ENCODE measurements at regions not wholly inside any gene's neighbourhood (a gene's known extent, or its start where the extent isn't known, plus 50 kb on each side); places are given as distances from the start of the nearest gene placed in this dataset.
"Not testable (repeated sequence)": the region's sequence is repeated elsewhere in the genome, so short reads cannot be mapped to it uniquely, and the experiment has no call there.

DNA sequence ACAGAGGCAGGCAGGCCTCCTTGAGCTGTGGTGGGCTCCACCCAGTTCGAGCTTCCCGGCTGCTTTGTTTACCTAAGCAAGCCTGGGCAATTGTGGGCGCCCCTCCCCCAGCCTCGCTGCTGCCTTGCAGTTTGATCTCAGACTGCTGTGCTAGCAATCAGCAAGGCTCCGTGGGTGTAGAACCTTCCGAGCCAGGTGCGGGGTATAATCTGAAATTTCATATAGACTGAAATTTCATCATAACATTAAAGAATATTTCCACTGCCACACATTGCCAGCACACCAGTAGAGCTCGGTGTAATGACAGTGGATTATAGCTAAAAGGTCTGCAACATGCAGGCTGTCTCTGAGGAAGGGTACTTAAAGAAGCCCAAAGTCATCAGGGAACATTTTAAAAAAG lies 344.3 kb upstream of the COL8A1 start:
- DNase-seq = not testable (repeated sequence)

DNA sequence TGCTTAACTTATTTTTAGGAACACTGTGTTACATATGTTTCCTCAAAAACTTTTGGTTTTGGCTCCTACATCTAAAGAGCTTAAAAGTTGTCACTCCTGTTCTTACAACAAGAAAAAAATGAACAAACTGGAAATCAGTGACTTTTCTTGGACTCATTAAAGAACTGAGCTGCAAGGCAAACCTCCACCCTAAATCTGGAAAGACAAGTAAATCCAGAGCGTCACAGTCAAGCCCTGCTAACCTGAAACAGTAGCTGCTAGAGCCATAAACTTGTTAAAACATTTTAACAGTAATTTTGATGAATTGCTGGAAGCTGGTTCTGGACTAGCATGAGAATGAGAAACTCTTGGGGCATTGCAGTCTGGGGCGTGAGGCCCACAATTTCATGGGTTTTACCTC lies 350.5 kb upstream of the COL8A1 start:
- DNase-seq = no peak

DNA sequence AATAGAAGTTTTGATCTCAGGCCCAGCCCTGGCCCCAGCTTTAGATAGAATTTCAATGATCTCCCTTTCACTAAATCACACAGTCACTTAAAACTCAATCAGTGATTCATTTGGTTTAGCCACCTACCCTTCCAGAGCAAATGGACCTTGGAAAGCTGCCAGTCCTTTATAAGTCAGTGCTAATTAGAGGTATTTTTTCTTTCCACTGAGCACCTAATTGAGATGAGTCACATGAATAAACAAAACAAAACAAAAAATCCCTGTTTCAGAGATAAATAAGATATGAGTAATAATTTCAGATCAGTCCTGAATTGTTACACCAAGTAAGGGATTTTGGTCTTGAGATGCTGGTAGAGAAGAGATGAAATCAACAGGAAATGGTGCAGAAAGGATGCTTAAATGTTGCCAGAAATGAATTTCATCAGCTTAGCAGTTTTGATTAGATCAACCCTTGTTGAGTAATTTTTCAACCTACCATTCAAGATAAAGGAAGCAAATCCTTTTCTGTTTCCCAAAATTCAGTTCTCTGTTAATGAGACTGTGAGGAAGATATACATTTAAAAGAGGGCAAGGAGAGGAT lies 352.0 kb upstream of the COL8A1 start:
- no peak for DNase-seq

DNA sequence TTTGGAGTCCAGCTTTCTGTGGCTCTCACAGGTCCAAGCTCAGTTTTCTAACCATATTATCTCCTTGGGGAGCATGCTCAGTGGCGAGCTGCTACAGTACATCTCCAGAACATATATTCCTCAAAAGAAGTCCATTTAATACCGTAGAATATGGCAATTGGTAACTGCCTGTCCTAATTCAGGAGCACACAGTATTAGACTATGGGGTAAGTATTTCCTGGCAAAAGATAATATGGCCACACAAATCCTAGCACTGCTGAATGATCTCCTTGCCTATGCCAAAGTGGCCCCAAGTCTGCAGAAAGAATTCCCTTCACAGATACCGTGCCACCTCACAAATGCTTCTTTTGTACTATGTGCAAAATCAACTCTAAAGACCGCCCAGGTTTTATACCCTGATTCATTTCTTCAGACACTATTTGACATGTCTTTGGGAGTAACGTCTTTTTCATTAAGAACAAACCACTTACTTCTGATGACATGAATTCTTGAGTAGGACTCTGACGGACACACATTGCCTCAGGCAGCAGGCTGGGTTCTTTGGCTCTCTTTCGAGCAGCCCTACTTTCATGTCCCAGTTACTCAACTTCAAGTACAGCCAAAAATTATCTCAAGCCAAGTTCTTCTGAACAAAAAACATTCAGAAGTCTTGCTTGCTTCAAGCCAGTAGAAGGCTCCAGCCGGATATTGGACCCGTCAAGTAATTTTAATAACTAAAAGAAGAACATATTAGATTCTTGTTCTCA lies 368.3 kb upstream of the DCBLD2 start:
- no peak for DNase-seq

DNA sequence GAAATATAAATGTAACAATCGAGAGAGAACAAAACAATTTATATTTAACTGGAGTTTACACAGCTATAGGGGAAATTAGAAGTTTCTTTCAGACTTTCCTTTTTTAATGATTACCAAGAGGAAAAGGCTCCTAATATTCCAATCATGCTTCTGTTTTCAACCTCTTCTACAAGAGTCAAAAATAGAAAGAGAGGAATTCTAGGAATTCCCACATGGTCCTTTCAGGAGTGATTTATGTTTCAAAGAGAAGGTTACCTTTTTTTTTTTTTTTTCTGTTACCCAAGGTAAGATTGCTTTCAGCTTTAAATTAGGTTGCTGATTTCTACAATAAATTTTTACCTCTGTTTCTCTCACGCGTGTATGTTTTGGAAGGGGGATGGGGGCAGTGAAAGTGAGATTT lies 355.3 kb upstream of the DCBLD2 start:
- DNase-seq = no peak

DNA sequence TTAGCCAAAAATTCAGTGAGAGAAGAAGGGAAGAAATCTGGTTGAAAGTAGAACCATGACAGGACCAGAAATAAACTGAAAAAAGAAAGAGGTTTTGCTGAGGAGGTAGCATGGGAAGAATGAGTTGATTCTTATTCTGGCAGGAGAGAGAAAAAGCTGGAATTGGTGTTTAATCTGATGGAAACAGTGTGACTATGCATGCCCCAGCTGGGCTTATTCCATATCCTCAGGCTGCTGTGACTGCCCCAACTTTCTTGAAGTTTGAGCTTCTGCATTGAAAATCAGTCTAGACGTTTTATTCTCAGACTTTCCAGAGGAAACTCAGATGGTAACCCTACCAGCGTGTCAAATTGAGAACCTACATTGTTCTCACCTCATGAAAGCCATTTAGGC lies 352.5 kb upstream of the DCBLD2 start:
- DNase-seq = no peak

DNA sequence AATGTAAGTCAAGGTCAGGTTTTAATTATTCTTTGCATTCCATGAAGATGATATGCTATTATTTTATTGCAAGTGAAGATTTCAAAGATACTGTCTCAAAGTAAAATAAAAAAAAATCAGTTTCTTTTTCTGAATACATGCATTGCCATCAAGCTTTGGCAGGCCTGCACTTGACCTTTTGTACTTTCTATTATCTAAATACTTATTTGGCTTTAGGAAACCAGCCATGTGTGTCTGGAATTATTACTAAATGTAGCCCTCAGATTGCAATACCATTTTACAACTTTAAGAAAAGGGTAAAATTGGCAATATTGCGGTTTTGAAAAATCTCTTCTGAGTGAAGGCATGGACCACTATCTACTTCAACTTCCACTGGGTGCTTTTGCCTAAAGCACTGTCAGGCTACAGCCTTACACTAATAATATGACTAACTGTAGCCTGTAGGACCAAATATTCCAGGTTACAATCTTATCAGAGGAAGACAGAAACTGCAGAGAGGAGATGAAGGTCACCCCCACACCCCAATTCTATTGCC lies 349.4 kb upstream of the DCBLD2 start:
- DNase-seq = no peak

DNA sequence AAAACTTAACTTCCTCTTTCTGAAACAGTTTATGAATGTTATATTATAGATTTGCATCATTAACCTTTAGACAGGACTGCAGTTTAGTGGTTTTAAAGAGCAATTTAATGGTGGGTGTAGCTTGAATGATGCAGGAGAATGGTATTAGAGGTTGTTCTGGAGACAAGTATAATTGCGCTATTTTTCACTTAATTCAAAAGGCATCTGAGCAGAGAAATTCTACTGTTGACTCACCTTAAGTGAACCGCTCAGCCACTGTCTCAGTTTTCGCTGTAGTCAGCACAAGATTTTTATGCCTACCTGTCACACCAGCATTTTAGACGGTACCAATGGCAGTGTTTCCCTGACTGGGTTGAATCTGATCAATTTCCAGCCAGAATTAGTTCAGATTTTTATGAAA lies 348.8 kb upstream of the DCBLD2 start:
- peak; percentile 16 for DNase-seq

DNA sequence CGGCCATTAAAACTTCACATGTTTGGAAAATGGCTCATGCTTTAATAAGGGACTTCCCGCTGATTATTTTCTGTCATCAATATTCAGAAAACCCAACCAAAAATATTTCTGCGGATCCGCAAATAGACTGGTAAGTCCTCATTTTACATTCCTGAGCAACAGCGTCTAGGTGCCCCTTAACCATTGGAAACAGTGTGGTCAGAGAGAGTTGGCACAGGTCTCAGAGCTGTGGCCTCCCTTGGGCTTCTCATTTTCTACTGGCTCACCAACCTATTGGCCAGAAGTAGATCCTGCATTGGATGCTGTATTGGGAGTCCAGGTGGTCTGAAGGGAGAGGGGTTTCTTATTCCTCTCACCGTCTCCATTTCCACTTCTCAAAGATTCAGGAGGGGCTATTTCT lies 348.1 kb upstream of the DCBLD2 start:
- DNase-seq = no peak

DNA sequence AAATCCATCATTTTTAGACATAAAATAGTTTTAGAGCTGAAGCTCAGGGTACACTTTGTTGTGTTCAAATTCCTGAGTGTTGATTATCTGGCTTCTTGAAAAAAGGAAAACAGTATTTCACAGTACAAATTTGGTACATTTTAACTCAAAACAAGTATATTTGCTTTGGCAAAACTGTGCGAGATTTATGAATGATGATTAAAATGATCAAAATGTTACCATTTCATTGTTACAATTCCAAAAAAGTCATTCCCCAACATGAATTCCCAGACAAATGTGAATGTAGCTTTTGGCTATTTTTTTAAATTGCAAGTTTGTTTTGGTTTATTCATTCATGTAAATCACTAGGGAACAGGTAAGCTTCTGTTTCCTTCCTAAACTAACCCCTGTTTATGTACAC lies 347.4 kb upstream of the DCBLD2 start:
- DNase-seq = no peak

DNA sequence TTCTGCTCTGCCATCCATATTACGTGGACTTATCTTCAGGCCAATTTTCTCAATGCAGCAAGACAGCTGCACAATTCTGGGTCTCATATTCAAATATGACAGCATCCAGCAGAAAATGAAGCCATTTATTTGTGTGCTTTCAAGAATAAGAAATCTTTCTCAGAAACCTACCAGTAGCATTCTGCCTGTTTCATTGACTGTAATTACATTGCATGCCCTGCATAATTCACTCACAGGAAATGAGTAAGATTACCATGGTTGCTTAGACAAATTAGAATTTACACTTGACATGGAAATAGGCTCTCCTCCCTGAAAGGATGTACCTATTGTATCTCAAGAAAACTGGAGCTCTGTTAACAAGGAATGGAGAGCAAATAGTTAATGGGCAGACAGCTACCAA lies 346.6 kb upstream of the DCBLD2 start:
- DNase-seq = no peak

DNA sequence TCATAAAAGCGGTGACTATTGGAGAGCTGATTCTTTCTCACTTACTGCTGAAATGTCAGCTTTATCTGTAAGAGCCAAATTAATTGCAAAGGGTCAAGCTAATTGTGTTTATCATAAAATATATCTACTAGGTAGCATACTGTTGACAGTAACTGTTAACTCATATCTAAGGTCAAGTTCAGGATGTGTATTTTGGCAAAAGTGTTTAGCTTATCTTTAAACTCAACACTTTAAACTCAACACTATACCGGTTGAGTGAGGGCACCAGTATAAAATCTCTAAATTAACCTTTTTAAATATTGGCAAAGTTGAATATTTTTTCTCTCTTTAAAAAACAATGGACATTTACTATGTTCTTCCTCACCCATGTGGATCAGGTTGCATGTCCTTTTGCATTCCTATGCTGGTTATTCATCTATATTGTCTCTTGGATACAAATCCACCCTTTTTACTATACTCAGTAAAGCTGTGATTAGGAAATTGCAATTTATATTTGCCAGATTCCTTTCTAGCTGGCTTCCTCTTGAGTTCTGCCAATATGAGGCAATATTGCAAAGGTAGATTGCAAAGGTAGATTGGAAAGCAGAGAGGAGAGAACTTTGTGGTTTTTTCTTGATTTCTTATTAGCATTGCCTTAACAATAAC lies 344.6 kb upstream of the DCBLD2 start:
- DNase-seq = no peak

DNA sequence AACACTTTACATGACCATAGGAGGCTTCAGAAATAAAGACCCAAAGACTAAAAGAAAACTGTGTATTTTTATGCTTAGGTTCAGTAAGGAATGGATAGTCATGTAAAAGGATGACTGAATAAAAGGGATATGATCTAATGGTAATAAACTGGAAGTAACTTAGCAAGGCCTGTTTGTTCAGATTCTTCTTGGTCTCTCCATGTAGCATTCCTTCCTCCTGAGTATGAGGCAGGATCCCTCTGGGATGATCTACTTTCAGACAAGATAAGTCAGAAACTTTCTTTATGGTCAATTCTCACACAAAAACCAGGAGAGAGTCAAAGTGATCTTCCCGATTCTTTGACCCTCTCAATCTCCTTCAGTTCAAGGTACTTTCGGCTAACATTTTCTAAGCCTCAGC lies 340.8 kb upstream of the DCBLD2 start:
- no peak for DNase-seq

DNA sequence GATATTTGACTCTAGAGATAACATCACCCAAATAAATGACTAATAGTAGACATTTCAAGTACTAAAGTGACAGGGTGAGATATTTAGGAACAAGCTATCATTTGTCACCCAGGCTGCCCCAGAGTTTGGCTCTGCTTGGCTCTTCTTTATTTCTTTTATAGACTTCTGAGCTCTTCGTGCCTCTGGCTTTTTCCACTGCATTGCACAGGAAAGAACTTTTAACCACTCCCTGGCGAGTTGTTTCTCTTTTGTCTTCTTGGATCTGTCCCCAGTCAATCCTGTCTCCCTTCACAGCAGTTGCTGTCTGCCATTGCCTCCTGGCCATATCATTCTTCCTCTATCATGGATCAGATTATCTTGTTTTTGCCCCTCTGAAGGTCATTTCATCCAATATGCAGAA lies 339.2 kb upstream of the DCBLD2 start:
- DNase-seq = no peak

DNA sequence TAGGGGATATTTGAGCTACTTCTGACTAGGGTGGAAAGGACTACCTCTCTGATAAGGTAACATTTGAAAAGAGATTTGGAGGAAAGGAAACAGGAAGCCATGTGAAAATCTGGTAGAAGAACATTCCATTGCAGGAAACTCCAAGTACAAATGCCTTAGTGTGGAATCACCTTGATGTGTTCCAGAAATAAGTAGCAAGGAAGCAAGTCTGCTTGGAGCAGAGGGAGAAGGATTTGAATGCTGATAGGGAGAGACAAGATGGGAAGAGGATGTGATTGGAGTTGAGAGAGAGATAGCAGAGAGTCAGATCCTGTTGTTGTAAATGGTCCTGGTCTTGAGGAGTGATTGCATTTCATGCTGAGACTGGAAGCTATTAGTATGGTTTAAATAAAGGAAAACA lies 335.1 kb upstream of the DCBLD2 start:
- DNase-seq = no peak

DNA sequence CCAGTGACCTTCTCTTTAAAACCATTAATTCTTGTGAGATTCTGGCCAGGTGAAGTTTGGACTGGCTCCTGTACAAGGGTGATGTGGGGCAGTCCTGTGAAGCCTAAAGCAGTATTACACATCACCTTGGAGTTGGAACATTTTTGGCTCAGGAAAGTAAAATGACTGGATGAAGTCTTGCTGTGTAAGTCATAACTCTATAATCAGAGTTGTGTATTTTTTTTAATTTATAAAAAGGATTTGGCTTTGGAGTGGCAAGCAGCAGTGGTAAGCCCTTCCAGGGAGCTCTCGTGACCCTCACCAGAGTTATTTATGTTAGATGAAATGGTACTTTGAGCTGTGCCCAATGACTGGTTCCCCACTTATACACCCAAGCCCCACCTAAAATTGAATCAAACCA lies 331.2 kb upstream of the DCBLD2 start:
- DNase-seq = no peak

DNA sequence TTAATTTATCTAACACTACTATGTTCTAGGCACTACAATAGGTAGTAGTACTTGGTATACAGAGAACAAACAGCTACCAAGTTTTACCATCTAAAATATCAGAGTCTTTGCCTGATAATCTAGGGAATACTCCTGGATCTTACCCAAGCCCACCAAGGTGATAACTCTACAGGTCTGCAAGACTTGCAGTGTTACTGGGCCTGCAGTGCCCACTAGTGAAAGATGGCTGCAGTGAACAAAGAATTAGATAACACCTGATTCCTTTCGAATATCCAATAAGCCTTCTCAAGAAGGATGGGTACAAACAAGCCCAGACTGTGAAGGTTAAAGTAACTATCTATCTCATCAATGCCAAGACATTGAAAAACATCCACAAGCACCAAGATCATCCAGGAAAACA lies 317.0 kb upstream of the DCBLD2 start:
- DNase-seq = no peak

DNA sequence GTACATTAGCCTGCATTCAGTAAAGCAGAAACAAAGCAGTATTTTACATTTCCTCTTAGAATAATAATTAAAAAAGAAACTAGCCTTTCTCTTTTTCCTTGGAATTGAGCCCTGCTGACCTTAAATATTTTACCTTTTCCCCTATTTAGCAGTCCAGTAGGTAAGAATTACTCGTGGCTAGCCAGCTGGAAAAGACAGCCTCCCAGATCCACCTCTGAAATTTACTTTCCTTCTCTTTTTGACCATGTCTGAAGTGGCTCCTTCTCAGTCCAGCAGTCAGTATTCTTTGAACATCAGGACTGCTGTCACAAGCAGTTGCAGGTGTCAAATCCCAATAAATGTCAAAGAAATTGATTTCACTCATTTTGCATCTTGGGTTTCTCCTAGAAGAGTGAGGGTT lies 311.5 kb upstream of the DCBLD2 start:
- no peak for DNase-seq

DNA sequence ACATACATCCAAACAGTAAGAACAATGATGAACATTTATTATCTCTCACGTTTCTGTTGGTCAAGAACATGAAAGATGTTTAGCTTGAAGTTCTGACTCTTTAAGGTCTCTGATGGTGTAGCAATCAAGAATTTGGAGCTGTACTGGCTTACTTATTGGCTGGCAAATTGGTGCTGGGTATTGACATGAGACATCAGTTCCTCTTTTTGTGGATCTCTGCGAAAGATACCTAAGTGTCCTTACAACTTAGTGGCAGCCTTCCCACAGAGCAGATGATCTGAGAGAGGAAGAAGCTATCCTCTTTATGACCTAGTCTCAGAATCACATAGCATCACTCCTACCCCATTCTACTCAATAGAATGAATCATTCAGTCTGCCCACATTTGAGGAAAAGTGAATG lies 309.8 kb upstream of the DCBLD2 start:
- no peak for DNase-seq

DNA sequence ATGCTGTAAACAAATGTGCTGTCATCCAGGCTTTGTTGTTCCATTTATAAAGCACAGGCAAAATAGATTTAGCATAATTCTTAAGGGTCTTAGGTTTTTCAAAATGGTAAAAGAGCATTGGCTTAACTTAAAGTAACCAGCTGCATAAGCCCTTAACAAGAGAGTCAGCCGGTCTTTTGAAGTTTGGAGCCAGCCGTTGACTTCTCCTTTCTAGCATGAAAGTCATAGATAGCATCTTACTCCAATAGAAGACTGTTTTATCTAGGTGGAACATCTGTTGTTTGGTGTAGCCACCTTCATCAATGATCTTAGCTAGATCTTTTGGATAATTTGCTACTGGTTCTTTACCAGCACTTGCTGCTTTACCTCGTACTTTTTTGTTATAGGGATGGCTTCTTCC lies 297.5 kb upstream of the DCBLD2 start:
- DNase-seq = no peak

DNA sequence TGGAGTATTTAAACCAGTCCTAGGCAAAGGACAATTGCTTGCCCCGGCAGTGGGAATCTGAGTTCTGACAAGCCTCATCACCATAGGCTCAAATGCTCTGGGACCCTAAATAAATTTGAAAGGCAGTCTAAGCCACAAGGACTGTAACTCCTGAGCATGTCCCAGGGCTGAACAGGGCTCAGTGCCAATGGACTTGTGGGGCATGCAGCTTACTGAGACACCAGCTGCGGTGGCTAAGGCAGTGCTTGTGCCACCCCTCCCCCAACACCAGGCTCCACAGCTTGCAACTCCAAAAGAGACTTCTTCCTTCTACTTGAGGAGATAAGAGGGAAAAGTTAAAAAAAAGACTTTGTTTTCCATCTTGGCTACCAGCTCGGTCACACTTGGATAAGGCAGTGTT lies 289.7 kb upstream of the DCBLD2 start:
- no peak for DNase-seq

DNA sequence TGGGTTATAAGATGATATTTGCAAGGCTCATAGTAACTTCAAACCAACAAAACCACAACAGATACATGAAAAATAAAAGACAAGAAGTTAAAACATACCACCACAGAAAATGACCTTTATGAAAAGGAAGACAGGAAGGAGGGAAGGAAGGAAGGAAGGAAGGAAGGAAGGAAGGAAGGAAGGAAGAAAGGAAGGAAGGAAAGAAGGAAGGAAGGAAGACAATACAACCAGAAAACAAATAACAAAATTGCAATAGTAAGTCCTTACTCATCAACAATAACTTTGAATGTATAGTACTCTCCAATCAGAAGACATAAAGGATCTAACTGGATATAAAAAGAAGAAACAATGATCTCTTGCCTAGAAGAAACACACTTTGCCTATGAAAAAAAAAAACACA lies 287.4 kb upstream of the DCBLD2 start:
- DNase-seq = no peak

DNA sequence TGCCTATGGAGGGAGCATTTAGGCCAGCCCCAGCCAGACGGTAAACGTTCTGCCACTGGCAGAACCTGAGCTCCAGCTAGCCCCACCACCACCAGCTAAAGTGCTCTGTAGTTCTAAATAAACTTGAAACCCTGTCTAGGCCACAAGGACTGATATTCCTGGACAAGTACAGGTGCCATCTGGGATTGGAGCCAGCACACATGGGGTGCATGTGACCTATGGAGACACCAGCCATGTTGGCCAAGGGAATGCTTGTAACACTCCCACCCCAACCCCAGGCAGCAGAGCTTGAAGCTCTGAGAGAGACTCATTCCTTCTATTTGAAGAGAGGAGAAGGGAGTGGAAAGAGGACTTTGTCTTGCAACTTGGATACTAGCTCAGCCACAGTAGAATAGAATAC lies 284.5 kb upstream of the DCBLD2 start:
- DNase-seq = no peak

DNA sequence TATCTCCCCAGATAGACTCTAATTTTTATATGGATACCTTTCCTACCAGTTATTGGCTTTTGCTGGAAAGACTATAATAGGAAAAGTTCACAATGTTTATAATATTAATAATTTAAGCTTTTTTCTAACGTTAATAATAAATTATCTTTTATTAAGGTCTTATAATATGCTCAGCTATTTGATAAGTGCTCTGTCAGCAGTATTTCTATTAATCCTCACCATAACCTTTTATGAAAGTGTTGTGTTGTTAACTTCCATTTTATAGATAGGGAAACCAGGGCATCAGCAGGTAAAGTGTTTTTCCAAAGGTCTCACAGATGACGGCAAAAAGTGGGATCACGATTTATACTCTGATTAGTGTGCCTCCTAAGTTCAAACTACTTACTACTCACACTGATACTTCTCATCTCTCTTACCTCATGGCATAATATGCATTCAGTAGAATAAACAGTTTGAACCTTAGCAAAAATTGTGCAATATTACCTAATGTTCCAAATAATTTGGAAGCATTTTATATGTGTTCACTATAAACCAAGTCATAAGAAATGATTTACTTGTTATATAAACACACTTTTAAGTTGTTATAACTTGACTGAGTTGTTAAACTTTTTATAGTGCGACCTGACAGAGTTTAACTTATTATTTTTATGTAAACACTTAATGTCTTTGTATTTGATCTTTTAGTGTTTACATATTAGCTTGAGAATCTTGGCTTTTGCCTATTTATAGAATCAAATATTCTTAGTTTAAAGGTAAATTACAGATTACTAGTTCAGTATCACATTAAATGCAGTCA lies 274.9 kb upstream of the DCBLD2 start:
- no peak for DNase-seq

All from DMS79 treated with DMSO at 0.1 percent for 48 hours (cell line).